Mesenchymal stem cell (in vitro differentiated cells and primary cell): ENCODE measurements at regions not wholly inside any gene's neighbourhood (a gene's known extent, or its start where the extent isn't known, plus 50 kb on each side); places are given as distances from the start of the nearest gene placed in this dataset.

ENCODE experiments used
- DNase-seq: peaks from one replicate; pipeline ENCODE4 v3.0.0-alpha.2; 2013
- H2AFZ ChIP-seq: one replicate; pipeline ENCODE4 v1.6.1; 2013; ENCODE audit warnings: low read depth, mild to moderate bottlenecking, control low read depth, inconsistent platforms, low read length, moderate library complexity
- H2AK5ac ChIP-seq: 2 replicates; pipeline ENCODE4 v1.6.1; 2013; ENCODE audit warnings: low read length, moderate library complexity, mild to moderate bottlenecking, inconsistent platforms; ENCODE audit not compliant: severe bottlenecking
- H2BK120ac ChIP-seq: one replicate; pipeline ENCODE4 v1.6.1; 2013; ENCODE audit warnings: low read depth, mild to moderate bottlenecking, inconsistent platforms, low read length, moderate library complexity
- H2BK12ac ChIP-seq, 2 experiments: one replicate each; pipeline ENCODE4 v1.6.1; 2013; ENCODE audit warnings: inconsistent platforms in 2 of 2, low read length in 2 of 2, mild to moderate bottlenecking in 2 of 2, moderate library complexity in 2 of 2, control low read depth in 1 of 2
- H2BK15ac ChIP-seq: one replicate; pipeline ENCODE4 v1.6.1; 2013; ENCODE audit warnings: mild to moderate bottlenecking, low read depth, inconsistent platforms; ENCODE audit not compliant: poor library complexity, severe bottlenecking
- H2BK5ac ChIP-seq: 2 replicates; pipeline ENCODE4 v1.6.1; 2013; ENCODE audit warnings: low read depth, mild to moderate bottlenecking, low read length, control low read depth, inconsistent platforms; ENCODE audit not compliant: poor library complexity, severe bottlenecking
- H3K14ac ChIP-seq, 2 experiments: one replicate each; pipeline ENCODE4 v1.6.1; 2013; ENCODE audit warnings: inconsistent platforms in 2 of 2, low read length in 2 of 2, control low read depth in 1 of 2, mild to moderate bottlenecking in 1 of 2, moderate library complexity in 1 of 2
- H3K18ac ChIP-seq, 2 experiments: one replicate each; pipeline ENCODE4 v1.6.1; 2013; ENCODE audit warnings: inconsistent platforms in 2 of 2, low read length in 2 of 2, control low read depth in 1 of 2, low read depth in 1 of 2, mild to moderate bottlenecking in 1 of 2
- H3K23ac ChIP-seq, 2 experiments: one replicate each; pipeline ENCODE4 v1.6.1; 2013; ENCODE audit warnings: inconsistent platforms in 2 of 2, low read length in 2 of 2, mild to moderate bottlenecking in 2 of 2, moderate library complexity in 2 of 2, control low read depth in 1 of 2
- H3K27ac ChIP-seq: 2 replicates; pipeline ENCODE4 v1.5.1; 2013; ENCODE audit warnings: mild to moderate bottlenecking, moderate library complexity, low read length, control low read depth, inconsistent platforms; ENCODE audit not compliant: poor library complexity, severe bottlenecking
- H3K27me3 ChIP-seq, 2 experiments: 2 replicates each; pipeline versions ENCODE4 v1.6.1 to v1.7.0; 2013; ENCODE audit warnings: low read length in 2 of 2, mild to moderate bottlenecking in 2 of 2, moderate library complexity in 2 of 2, control low read depth in 1 of 2, inconsistent platforms in 1 of 2; ENCODE audit not compliant: control insufficient read depth in 1 of 2, insufficient read depth in 1 of 2
- H3K36me3 ChIP-seq, 2 experiments: 2 replicates each; pipeline versions ENCODE4 v1.6.1 to v1.7.0; 2013; ENCODE audit warnings: low read length in 2 of 2, control low read depth in 1 of 2, inconsistent platforms in 1 of 2, low read depth in 1 of 2, mild to moderate bottlenecking in 1 of 2; ENCODE audit not compliant: insufficient read depth in 2 of 2, control insufficient read depth in 1 of 2
- H3K4ac ChIP-seq, 2 experiments: one replicate each; pipeline ENCODE4 v1.6.1; 2013; ENCODE audit warnings: inconsistent platforms in 2 of 2, low read length in 2 of 2, mild to moderate bottlenecking in 2 of 2, moderate library complexity in 2 of 2, control low read depth in 1 of 2, low read depth in 1 of 2
- H3K4me1 ChIP-seq: 2 replicates; pipeline ENCODE4 v1.6.1; 2013; ENCODE audit warnings: low read depth, low read length, control low read depth; ENCODE audit not compliant: control insufficient read depth, insufficient read depth
- H3K4me2 ChIP-seq: 2 replicates; pipeline ENCODE4 v1.6.1; 2013; ENCODE audit warnings: low read length, mild to moderate bottlenecking, inconsistent platforms; ENCODE audit not compliant: poor library complexity, severe bottlenecking
- H3K4me3 ChIP-seq, 2 experiments: 2 replicates each; pipeline versions ENCODE4 v1.5.1 to v1.7.0; 2013; ENCODE audit warnings: low read length in 2 of 2, mild to moderate bottlenecking in 2 of 2, control low read depth in 1 of 2, low read depth in 1 of 2; ENCODE audit not compliant: insufficient read depth in 1 of 2
- H3K79me1 ChIP-seq: replicated peaks from 2 replicates; pipeline ENCODE4 v1.6.1; 2013; ENCODE audit warnings: mild to moderate bottlenecking, control low read depth, low read length, inconsistent platforms; ENCODE audit not compliant: poor library complexity, severe bottlenecking
- H3K9ac ChIP-seq: 2 replicates; pipeline ENCODE4 v1.7.0; 2013; ENCODE audit warnings: mild to moderate bottlenecking, low read length, moderate library complexity
- H3K9me3 ChIP-seq: 2 replicates; pipeline ENCODE4 v1.7.0; 2013; ENCODE audit warnings: mild to moderate bottlenecking, low read length; ENCODE audit not compliant: control insufficient read depth
- H4K8ac ChIP-seq: one replicate; pipeline ENCODE4 v1.6.1; 2013; ENCODE audit warnings: inconsistent platforms, mild to moderate bottlenecking, low read length, moderate library complexity
- H4K91ac ChIP-seq: one replicate; pipeline ENCODE4 v1.6.1; 2013; ENCODE audit warnings: mild to moderate bottlenecking, low read length, inconsistent platforms
- WGBS: methylation state at CpG from one replicate; pipeline ENCODE4 v1.1.7; 2013; ENCODE audit warnings: mixed read lengths; 5-methylcytosine and 5-hydroxymethylcytosine counted together

DNA sequence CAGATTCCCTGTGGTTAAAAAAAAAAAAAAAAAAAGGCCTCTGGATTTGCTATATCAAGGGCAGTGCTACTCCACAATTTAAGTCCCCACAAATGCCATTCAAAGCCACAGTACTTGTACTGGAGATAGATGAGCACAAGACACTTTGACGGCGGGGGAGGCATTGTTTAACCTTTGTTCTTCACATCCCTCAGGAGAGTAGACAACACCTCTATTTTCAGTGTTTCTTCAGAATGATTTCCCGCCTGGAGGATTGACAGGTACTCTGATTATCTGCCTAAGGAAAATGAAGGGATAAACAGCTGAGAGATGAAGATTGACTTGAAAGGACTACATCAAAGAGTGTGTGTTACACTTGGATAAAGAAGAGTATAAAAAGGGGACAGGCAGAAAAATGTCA lies 58.7 kb downstream of the OTOL1 start:
- Histone ChIP-seq H3K4me3 (no peak overlapping the region), H3K27me3 (no peaks in the 10 kb centered on the region), H3K4me2 (no peak overlapping the region), H3K79me1 (no peaks in the 10 kb centered on the region), H4K8ac (no peak overlapping the region), H3K36me3 (no peaks in the 10 kb centered on the region), H2BK120ac (no peak overlapping the region), H3K14ac (no peak overlapping the region), H3K27ac (no peak overlapping the region), H2BK5ac (no peak overlapping the region), H3K4me1 (peaks cover 4% of the 10 kb centered on the region), H3K23ac (no peak overlapping the region), H2BK12ac (no peak overlapping the region), H3K9me3 (no peaks in the 10 kb centered on the region), H4K91ac (no peak overlapping the region), H3K4ac (no peak overlapping the region), H2AFZ (no peak overlapping the region), H3K18ac (no peak overlapping the region), H3K9ac (no peak overlapping the region), H2BK15ac (no peak overlapping the region), H2AK5ac (no peak overlapping the region)
- DNase-seq, result no peak
- WGBS, result 81% methylated on average over 3 of the region's 3 CpGs

DNA sequence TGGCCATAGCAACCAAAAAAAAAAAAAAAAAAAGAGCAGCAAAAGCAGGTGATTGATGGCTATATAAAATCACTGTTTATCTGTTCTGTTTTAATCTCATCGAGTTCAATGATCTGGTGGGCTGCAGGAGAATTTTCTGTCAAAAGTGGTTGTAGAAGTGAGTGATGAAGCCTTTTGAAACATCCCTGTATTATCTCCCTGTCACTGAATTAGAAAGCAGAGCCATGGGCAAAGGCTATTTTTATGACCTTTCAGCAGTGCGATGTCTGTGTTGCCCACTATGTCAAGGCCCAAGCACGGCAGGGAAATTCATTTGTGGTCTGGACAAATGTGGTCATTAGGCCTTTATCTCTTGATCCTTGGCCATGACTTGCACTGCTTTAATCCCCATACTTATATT lies 59.9 kb downstream of the OTOL1 start:
- peak; percentile 65 for DNase-seq
- Histone ChIP-seq H2BK5ac (no peak overlapping the region), H3K4me2 (no peak overlapping the region), H3K36me3 (no peaks in the 10 kb centered on the region), H3K27ac (no peak overlapping the region), H3K9me3 (no peaks in the 10 kb centered on the region), H4K91ac (no peak overlapping the region), H2AK5ac (no peak overlapping the region), H3K18ac (no peak overlapping the region), H3K27me3 (no peaks in the 10 kb centered on the region), H3K23ac (no peak overlapping the region), H2BK15ac (no peak overlapping the region), H3K4ac (no peak overlapping the region), H2BK12ac (no peak overlapping the region), H2AFZ (no peak overlapping the region), H3K79me1 (no peaks in the 10 kb centered on the region), H4K8ac (no peak overlapping the region), H3K14ac (no peak overlapping the region), H3K4me1 (peaks cover 5% of the 10 kb centered on the region), H3K4me3 (no peak overlapping the region), H2BK120ac (no peak overlapping the region), H3K9ac (no peak overlapping the region)
- 6% methylated on average over 3 of the region's 3 CpGs for WGBS

DNA sequence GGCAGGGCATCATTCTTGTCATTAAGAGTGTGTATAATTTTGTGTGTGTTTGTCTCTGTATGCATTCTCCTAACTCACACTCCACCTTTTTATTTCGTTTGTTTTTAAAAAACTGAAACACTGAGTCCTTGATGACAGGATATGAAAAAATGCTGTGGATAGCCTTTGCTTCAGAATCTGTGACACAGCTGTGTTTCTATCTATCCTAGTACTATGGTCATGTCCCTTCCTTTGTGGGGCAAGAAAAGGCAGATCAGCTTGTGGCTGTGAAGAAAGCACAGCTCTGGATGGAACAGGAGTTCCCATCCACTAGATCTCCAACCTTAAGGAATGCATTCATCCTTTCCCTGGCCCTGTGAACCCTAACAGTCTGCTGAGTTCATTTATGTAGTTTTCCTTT lies 60.3 kb downstream of the OTOL1 start:
- H2BK12ac ChIP-seq, result no peak overlapping the region
- H3K14ac ChIP-seq, result no peak overlapping the region
- no peak overlapping the region for H2AK5ac ChIP-seq
- no peak overlapping the region for H2BK5ac ChIP-seq
- no peak overlapping the region for H2BK15ac ChIP-seq
- H3K9ac ChIP-seq, result no peak overlapping the region
- no peak overlapping the region for H2AFZ ChIP-seq
- no peak overlapping the region for H4K91ac ChIP-seq
- no peak overlapping the region for H3K4ac ChIP-seq
- no peak for DNase-seq
- H3K9me3 ChIP-seq, result no peaks in the 10 kb centered on the region
- no peak overlapping the region for H3K27ac ChIP-seq
- H3K4me3 ChIP-seq, result no peak overlapping the region
- H3K23ac ChIP-seq, result no peak overlapping the region
- no peak overlapping the region for H3K18ac ChIP-seq
- no peak overlapping the region for H3K4me2 ChIP-seq
- H3K27me3 ChIP-seq, result no peaks in the 10 kb centered on the region
- no peak overlapping the region for H4K8ac ChIP-seq
- H2BK120ac ChIP-seq, result no peak overlapping the region
- no peaks in the 10 kb centered on the region for H3K36me3 ChIP-seq
- 20% methylated on average over 1 of the region's 1 CpG for WGBS
- peaks cover 5% of the 10 kb centered on the region for H3K4me1 ChIP-seq
- no peaks in the 10 kb centered on the region for H3K79me1 ChIP-seq

DNA sequence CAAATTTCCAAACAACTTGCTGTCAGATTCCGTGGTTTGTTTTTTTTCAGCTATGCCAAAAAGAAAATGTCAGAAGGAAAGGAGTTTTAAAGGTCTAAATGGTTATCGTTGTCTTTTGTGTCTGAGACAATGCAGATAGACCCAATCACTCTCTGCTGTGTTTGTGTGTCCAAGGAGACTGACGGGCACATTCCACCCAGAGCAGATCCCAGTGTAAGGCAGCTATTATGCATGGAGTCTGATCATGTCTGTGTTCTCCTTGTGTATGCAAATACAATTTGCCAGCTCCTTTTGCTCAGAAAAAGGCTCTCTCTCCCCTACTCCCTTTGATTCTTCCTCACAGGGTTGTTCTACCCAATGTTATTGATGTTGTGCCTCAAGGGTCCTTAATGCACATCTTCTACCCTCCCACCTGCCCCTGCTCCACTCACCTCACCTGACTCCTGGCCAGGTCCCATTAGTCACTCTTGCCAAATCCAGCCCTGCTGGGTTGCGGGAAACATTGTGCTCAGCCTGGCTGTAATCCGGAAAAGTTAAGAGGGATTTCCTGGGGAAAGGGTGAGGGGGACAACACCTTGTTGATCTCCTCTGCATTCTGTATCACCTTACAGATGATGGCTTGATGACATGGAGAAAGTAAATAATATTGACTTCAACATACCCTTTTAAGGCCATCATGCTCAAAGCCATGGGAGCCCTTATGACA lies 61.0 kb downstream of the OTOL1 start:
- Histone ChIP-seq H4K91ac (no peak overlapping the region), H2AFZ (no peak overlapping the region), H3K36me3 (no peaks in the 10 kb centered on the region), H3K27me3 (no peaks in the 10 kb centered on the region), H2BK15ac (no peak overlapping the region), H2AK5ac (no peak overlapping the region), H3K27ac (no peak overlapping the region), H3K9me3 (no peaks in the 10 kb centered on the region), H3K23ac (no peak overlapping the region), H2BK12ac (no peak overlapping the region), H3K4me2 (no peak overlapping the region), H3K14ac (no peak overlapping the region), H3K18ac (no peak overlapping the region), H3K4ac (no peak overlapping the region), H3K79me1 (no peaks in the 10 kb centered on the region), H4K8ac (no peak overlapping the region), H3K9ac (no peak overlapping the region), H2BK5ac (no peak overlapping the region), H2BK120ac (no peak overlapping the region), H3K4me1 (peaks cover 5% of the 10 kb centered on the region), H3K4me3 (no peak overlapping the region)
- no peak for DNase-seq
- 85% methylated on average over 5 of the region's 5 CpGs for WGBS
